ENCODE measurements at regions not wholly inside any gene's neighbourhood (a gene's known extent, or its start where the extent isn't known, plus 50 kb on each side); places are given as distances from the start of the nearest gene placed in this dataset.

GRCh38 chr1:184298440-184299405, 88.1 kb upstream of the C1orf21 start:
- no peaks in the 10 kb centered on the region for H4K20me1 ChIP-seq
- no peak overlapping the region for H3K9ac ChIP-seq
- peaks cover 6 to 25% (median 15%) of the 10 kb centered on the region in 10 experiments; a peak in 19 of 20 replicates for H3K4me1 ChIP-seq
- TF ChIP-seq Cebpa-rat (IDR thresholded peaks at IDR 0.05), result no peak
- no peak overlapping the region for H3K4me2 ChIP-seq
- no peak overlapping the region for H3K27ac ChIP-seq
- H3K36me3 ChIP-seq, result no peaks in the 10 kb centered on the region
- no peak overlapping the region for H3K4me3 ChIP-seq
- peaks cover 0 to 12% (median 0%) of the 10 kb centered on the region in 11 experiments; a peak in 6 of 22 replicates for H3K9me3 ChIP-seq (replicated peaks in 1 of 11)
- no peaks in the 10 kb centered on the region for H3K27me3 ChIP-seq

- no peak overlapping the region for H3K4me3 ChIP-seq
- peaks cover 6 to 25% (median 15%) of the 10 kb centered on the region in 10 experiments; a peak in 19 of 20 replicates for H3K4me1 ChIP-seq
- H3K9ac ChIP-seq, result no peak overlapping the region
- peaks cover 0 to 18% (median 0%) of the 10 kb centered on the region in 11 experiments; a peak in 6 of 22 replicates for H3K9me3 ChIP-seq (replicated peaks in 1 of 11)
- no peak for TF ChIP-seq Cebpa-rat (IDR thresholded peaks at IDR 0.05)
- no peak overlapping the region for H3K27ac ChIP-seq
- H3K27me3 ChIP-seq, result no peaks in the 10 kb centered on the region
- no peak overlapping the region for H3K4me2 ChIP-seq
- no peaks in the 10 kb centered on the region for H3K36me3 ChIP-seq
- no peaks in the 10 kb centered on the region for H4K20me1 ChIP-seq
Measured at GRCh38 chr1:184299406-184299790, 87.4 kb upstream of the C1orf21 start.

DNA sequence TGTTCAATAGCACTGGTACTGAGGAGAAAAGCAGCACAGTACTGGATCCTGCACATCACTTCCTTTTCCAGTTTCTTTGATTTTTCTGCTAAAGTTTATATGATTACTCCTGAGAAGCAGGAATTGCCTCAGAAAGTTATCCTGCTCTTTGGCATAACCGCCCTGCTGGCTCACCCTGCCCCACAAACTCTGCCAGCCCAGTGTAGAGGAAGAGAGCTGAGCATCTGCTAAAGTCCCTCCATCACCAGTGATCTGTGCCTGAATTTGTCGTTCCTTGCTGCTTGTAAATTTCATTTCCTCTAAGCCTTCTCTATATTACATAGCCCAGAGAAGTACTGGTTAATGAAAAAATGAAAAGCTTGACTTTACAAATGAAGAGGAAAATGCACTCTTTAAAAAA, 87.0 kb upstream of the C1orf21 start:
- TF ChIP-seq Cebpa-rat (IDR thresholded peaks at IDR 0.05), result no peak
- no peaks in the 10 kb centered on the region for H3K36me3 ChIP-seq
- H3K4me2 ChIP-seq, result no peak overlapping the region
- H3K9ac ChIP-seq, result no peak overlapping the region
- H3K9me3 ChIP-seq (replicated peaks in 1 of 11), result peaks cover 0 to 21% (median 0%) of the 10 kb centered on the region in 11 experiments; a peak in 6 of 22 replicates
- peaks cover 6 to 25% (median 15%) of the 10 kb centered on the region in 10 experiments; a peak in 19 of 20 replicates for H3K4me1 ChIP-seq
- H3K27ac ChIP-seq, result no peak overlapping the region
- H3K4me3 ChIP-seq, result no peak overlapping the region
- no peaks in the 10 kb centered on the region for H4K20me1 ChIP-seq
- H3K27me3 ChIP-seq, result no peaks in the 10 kb centered on the region

- H3K27ac ChIP-seq, result no peak overlapping the region
- H4K20me1 ChIP-seq, result no peaks in the 10 kb centered on the region
- no peak for TF ChIP-seq Cebpa-rat (IDR thresholded peaks at IDR 0.05)
Measured at GRCh38 chr1:184300446-184300845, 86.4 kb upstream of the C1orf21 start.

GRCh38 chr1:184301227-184301626, 85.6 kb upstream of the C1orf21 start:
- Histone ChIP-seq H3K4me3 (no peak overlapping the region), H3K27me3 (no peaks in the 10 kb centered on the region), H3K27ac (no peak overlapping the region), H3K4me2 (no peak overlapping the region), H3K36me3 (no peaks in the 10 kb centered on the region), H3K4me1 (peaks cover 6 to 23% (median 13%) of the 10 kb centered on the region in 10 experiments; a peak in 19 of 20 replicates), H3K9ac (no peak overlapping the region), H3K9me3 (replicated peaks in 1 of 11) (peaks cover 0 to 21% (median 0%) of the 10 kb centered on the region in 11 experiments; a peak in 6 of 22 replicates), H4K20me1 (no peaks in the 10 kb centered on the region)
- TF ChIP-seq Cebpa-rat (IDR thresholded peaks at IDR 0.05), result no peak

More at GRCh38 chr1:184300446-184300845, 86.4 kb upstream of the C1orf21 start:
- Histone ChIP-seq H3K9ac (no peak overlapping the region), H3K4me3 (no peak overlapping the region), H3K4me2 (no peak overlapping the region), H3K27me3 (no peaks in the 10 kb centered on the region), H3K4me1 (peaks cover 6 to 25% (median 15%) of the 10 kb centered on the region in 10 experiments; a peak in 19 of 20 replicates), H3K9me3 (replicated peaks in 1 of 11) (peaks cover 0 to 21% (median 0%) of the 10 kb centered on the region in 11 experiments; a peak in 6 of 22 replicates), H3K36me3 (no peaks in the 10 kb centered on the region)

GRCh38 chr1:184302346-184302745, 84.5 kb upstream of the C1orf21 start:
- Histone ChIP-seq H3K9ac (no peak overlapping the region), H3K4me1 (peaks cover 0 to 11% (median 2%) of the 10 kb centered on the region in 10 experiments; a peak in 7 of 20 replicates), H3K4me3 (no peak overlapping the region), H3K36me3 (no peaks in the 10 kb centered on the region), H3K9me3 (replicated peaks in 1 of 11) (peaks cover 0 to 21% (median 0%) of the 10 kb centered on the region in 11 experiments; a peak in 6 of 22 replicates), H3K4me2 (no peak overlapping the region), H3K27me3 (no peaks in the 10 kb centered on the region), H4K20me1 (no peaks in the 10 kb centered on the region), H3K27ac (no peak overlapping the region)
- no peak for TF ChIP-seq Cebpa-rat (IDR thresholded peaks at IDR 0.05)

DNA sequence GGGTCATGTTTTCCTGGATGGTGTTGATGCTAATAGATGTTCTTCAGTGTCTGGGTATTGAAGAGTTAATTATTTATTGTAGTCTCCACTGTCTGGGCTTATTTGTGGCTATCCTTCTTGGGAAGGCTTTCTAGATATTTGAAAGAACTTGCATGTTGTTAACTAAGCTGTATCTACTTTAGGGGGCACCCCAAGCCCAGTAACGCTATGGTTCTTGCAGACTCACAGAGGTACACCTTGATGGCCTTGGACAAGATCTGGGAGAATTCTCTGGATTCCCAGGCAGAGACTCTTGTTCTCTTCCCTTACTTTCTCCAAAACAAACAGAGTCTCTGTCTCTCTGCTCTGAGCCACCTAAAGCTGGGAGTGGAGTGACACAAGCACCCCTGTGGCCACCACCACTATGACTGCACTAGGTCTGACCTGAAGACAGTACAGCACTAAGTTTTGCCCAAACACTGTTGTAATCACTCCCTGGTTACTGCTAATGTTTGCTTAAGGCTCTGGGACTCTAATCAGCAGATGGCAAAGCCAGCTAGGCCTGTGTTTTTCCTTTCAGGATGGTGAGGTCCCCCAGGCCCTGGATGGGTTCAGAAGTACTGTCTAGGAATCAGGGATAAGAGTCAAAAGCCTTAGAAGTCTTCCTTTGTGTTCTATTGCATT, 76.5 kb upstream of the C1orf21 start:
- no peaks in the 10 kb centered on the region for H3K4me1 ChIP-seq
- peaks cover 0 to 3% (median 0%) of the 10 kb centered on the region in 11 experiments; a peak in 3 of 22 replicates for H3K9me3 ChIP-seq (replicated peaks in 1 of 11)
- H3K4me3 ChIP-seq, result no peak overlapping the region
- no peak overlapping the region for H3K9ac ChIP-seq
- no peaks in the 10 kb centered on the region for H3K36me3 ChIP-seq
- no peaks in the 10 kb centered on the region for H4K20me1 ChIP-seq
- no peak overlapping the region for H3K4me2 ChIP-seq
- no peak overlapping the region for H3K27ac ChIP-seq
- H3K27me3 ChIP-seq, result no peaks in the 10 kb centered on the region
- TF ChIP-seq Cebpa-rat (IDR thresholded peaks at IDR 0.05), result no peak

- H3K27me3 ChIP-seq, result no peaks in the 10 kb centered on the region
- H3K9ac ChIP-seq, result no peak overlapping the region
- H3K4me3 ChIP-seq, result no peak overlapping the region
- no peaks in the 10 kb centered on the region for H4K20me1 ChIP-seq
- no peaks in the 10 kb centered on the region for H3K36me3 ChIP-seq
- H3K4me1 ChIP-seq, result no peaks in the 10 kb centered on the region
- no peak overlapping the region for H3K27ac ChIP-seq
- H3K4me2 ChIP-seq, result no peak overlapping the region
- TF ChIP-seq Cebpa-rat (IDR thresholded peaks at IDR 0.05), result no peak
- H3K9me3 ChIP-seq (replicated peaks in 1 of 11), result peaks cover 0 to 3% (median 0%) of the 10 kb centered on the region in 11 experiments; a peak in 3 of 22 replicates
Measured at GRCh38 chr1:184311580-184311979, 75.2 kb upstream of the C1orf21 start.

- TF ChIP-seq Cebpa-rat (IDR thresholded peaks at IDR 0.05), result no peak
- Histone ChIP-seq H3K9me3 (replicated peaks in 1 of 11) (peaks cover 0 to 2% (median 0%) of the 10 kb centered on the region in 11 experiments; a peak in 1 of 22 replicates), H3K27ac (no peak overlapping the region), H3K4me3 (no peak overlapping the region), H3K27me3 (no peaks in the 10 kb centered on the region), H3K36me3 (no peaks in the 10 kb centered on the region), H3K4me2 (no peak overlapping the region), H3K4me1 (no peaks in the 10 kb centered on the region), H4K20me1 (no peaks in the 10 kb centered on the region), H3K9ac (no peak overlapping the region)
Measured at GRCh38 chr1:184315254-184315653, 71.6 kb upstream of the C1orf21 start.

Data from BLaER1 treated with 17β-estradiol and CSF1 and Interleukin-3, amounts not matched to agents 10 nM and 100 nM (cell line).